Renal cortex interstitium (tissue), 11 donors: ENCODE measurements at regions not wholly inside any gene's neighbourhood (a gene's known extent, or its start where the extent isn't known, plus 50 kb on each side); places are given as distances from the start of the nearest gene placed in this dataset.
"Not testable (repeated sequence)": the region's sequence is repeated elsewhere in the genome, so short reads cannot be mapped to it uniquely, and the experiment has no call there.

Experiments
- DNase-seq, 11 donors: peaks; one replicate each; pipeline ENCODE4 v3.0.0-alpha.2; 2013; ENCODE audit warnings: low read depth in 9 of 11, low spot score in 4 of 11; ENCODE audit errors: extremely low read depth in 1 of 11

DNA sequence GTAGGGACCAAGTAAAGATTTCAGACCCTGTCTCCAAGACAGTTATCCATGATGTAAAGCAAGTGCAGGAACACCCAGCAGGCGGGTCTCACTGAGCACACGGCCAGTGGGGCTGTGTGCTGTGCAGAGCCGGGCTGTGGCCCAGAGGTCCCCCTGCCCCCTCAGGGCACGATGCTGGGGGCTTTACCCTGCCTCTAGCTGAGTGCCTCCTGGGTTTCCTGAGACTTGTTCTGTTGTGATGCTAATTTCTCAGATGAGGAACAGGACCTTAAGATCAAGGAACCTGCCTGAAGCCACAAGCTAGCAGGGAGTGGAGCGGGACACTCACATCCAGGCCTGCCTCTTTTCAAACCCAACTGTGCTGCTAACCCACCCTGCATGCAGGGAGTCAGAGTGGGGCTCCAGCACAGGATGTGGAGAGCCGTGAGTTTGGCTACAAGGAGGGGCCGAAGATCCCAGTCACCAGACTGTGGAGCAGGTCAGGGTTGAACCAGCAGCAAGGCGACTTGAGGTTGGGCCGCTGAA, 76.1 kb upstream of the LYZL2 start:
- no peak for DNase-seq

DNA sequence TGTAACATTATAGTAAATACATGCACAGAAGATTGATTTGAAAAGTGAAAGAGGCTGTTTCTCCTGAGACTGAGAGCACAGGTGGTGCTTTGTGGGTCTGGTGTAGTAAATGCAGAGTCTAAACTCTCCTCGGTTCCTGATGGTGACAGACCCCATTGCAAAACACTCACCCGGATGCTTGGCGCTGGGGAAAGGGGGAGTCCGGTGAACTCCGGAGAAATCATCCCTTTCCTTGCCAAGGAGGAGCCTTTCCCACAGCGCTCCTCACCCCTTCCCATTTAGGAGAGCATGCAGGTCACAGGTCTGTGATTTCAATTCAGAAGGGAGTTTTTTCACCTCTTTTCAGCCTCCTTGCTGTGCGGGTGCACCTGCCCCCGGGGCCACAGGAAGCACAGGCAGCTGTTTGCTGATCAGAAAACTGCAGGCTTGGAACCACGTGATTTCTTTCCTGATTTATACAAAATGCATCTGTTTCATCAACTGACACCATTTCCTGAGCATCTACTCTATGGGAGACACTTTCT, 75.6 kb upstream of the LYZL2 start:
- DNase-seq, result no peak

DNA sequence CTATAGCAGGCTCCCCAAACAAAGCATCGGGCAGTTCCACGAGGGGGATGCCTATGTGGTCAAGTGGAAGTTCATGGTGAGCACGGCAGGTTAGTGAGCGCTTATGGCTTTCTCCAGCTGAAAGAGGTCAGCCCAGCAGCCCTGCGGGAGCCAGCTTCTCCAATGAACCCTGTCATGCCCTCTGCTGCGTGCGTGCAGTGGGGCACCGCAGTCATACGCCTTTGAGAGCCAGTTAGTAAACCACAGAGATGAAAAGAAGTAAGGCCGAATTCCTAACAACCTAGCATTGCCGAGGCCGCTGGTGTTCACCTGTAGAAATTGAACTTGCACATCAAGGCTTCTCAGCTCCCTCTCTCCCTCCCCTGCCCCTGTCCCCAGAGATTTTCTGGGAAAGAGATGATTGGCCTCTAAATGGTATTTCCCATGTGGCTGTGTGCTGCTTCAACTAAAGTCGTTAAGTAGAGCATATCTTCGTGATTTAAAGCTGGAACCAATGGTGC, 75.1 kb upstream of the LYZL2 start:
- not testable (repeated sequence) for DNase-seq

DNA sequence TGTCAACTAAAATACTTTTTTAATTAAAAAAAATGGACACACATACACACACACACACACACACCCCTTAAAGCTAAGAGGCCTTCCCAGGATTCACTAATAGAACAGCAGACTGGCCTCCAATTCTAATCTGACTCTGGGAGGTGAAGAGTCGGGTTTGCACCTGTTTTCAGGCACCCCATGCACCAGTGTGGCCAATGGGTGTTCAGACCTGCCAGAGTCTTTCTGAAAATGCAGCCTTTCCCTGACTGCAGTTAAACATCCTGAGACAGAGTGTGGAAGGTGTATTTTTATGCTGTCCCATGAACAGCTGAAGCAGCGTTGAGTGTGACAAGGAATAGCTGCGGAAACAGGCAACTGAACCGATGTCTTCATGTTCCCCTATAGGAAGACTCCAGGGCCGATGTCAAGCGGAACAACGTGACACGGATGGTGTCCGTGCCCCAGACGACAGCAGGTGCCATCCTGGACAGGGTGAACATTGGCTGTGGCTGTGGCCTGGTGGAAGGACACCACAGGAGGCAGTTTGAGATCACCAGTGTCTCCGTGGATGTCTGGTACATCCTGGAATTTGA, 74.6 kb upstream of the LYZL2 start:
- DNase-seq, result no peak

DNA sequence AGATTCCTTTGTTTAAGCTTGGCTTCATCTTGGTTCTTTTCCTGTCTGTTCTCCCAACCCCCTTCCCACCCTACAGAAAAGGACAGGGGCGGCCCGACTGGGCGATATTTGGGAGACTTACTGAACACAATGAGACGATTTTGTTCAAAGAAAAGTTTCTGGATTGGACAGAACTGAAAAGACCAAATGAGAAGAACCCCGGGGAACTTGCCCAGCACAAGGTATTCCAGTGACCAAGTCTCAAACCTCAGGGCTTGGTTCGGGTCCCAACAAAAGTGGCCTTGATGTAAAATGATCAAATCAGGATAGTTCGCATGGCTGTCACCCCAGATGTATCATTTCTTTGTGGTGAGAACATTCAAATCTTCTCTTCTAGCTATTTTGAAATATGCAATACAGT, 73.9 kb upstream of the LYZL2 start:
- not testable (repeated sequence) for DNase-seq

DNA sequence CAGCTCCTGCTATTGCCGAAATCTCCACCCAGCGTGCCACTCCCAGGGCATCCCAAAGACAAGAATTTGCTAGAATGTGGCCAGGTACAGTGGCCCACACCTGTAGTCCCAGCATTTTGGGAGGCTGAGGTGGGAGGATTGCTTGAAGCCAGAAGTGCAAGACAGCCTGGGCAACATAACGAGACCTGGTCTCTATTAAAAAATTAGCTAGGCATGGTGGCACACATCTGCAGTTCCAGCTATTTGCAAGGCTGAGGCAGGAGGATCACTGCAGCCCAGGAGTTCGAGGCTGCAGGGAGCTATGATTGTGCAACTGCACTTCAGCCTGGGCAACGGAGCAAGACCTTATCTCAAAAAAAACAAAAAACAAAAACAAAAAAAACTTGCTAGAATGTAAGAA, 73.3 kb upstream of the LYZL2 start:
- DNase-seq, result no peak

DNA sequence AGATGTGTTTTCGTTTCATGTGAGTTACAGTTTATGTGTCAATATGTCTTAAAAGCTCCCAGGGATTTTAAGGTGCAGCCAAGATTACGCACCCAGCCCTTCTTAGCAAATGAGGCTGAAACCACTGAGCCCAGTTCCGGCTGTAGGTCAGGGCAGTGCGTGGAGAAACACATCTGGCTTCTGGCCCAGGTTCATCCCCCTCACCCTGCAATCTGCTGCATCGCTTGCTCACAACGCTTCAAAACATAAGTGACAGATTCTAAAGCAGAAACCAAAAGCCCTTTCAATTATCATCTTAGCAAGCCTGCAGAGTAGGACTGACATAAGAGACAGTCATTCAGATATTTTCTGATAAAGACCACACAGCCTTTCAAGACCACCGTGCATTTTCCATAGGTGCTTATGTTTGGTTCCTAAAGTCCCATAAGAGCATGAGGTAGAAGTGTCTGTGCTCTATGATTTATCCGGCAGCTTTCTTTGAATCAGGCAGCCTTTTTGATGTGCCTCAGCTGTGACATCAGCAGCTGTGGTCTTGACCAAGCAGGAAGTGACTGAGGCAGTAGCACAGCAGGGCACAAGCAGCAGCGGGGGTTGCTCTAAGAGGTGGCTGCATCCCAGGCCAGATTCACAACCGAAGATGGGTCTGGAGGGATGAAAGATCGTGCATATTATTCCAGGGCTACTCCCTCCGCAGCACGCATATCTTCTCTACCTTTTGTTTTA, 72.1 kb upstream of the LYZL2 start:
- no peak for DNase-seq

DNA sequence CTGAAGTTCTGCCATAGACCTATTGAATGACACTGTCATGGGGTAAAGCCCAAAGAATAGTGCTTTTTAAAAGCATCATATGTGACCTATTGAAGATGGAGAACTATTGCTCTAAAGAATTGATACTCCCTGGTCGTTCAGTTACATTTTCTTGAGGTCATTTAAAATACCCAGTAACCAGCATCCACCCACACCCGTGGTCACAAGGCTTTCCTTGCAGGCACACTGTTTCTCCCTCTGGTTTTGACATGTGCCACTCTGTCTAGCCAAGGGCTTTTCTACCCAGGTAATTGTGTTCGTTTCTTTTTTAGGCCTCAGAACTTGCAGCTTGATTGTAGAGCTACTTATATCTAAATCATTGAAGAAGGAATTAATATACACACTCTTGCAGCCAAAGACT, 68.3 kb upstream of the LYZL2 start:
- DNase-seq, result no peak

DNA sequence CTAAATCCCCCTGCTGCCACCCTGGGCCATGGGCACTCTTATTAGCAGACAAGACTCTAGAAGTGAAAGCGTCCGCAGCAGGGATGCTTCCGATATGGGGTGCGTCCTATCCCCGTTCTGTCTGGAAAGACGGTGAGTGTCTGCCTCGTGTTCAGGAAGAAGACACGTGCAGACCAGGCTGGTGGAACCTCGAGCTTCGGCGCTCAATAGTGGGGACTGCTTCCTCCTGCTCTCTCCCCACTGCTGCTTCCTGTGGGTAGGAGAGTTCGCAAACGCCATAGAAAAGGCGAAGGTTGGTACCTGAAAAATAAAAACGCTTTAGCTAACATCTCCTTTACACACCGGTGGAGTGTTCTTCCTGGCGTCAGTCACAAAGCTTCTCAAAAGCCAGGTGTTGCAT, 67.7 kb upstream of the LYZL2 start:
- not testable (repeated sequence) for DNase-seq

DNA sequence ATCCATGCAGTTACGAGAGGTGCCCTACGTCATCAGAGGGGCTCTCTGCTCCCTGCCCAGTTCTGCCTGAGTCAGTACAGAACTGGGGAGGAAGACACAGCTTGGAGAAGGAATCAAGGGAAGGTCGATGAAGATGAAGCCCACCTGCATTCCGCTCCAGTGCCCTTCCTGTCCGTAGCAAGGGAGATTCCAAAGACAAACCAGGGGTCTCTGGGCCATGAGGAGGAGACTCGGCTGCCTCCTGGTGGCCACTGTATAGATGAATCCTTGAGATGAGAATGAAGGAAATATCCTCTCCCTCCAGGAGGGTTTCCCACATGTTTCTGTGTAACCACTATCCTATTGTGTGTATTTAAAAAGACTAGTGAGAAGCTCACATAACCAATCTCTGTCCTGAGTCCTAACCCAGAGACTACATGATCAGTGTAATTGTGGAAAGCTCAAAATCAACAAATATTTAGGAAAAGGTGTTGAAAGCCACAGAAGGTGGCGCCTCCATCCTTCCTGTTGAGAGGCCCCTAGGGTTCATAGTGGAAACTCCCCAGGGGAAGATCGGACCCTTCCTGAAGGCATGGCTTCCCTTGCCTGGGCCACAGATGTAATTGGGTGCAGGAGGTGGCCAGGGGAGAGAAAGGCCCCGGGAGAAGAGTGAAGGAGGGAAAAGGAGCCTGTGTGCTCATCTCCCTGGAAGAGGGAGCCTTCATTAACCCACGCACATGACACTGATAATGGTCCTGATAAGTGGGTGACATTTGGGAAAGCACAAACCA, 67.0 kb upstream of the LYZL2 start:
- not testable (repeated sequence) for DNase-seq

DNA sequence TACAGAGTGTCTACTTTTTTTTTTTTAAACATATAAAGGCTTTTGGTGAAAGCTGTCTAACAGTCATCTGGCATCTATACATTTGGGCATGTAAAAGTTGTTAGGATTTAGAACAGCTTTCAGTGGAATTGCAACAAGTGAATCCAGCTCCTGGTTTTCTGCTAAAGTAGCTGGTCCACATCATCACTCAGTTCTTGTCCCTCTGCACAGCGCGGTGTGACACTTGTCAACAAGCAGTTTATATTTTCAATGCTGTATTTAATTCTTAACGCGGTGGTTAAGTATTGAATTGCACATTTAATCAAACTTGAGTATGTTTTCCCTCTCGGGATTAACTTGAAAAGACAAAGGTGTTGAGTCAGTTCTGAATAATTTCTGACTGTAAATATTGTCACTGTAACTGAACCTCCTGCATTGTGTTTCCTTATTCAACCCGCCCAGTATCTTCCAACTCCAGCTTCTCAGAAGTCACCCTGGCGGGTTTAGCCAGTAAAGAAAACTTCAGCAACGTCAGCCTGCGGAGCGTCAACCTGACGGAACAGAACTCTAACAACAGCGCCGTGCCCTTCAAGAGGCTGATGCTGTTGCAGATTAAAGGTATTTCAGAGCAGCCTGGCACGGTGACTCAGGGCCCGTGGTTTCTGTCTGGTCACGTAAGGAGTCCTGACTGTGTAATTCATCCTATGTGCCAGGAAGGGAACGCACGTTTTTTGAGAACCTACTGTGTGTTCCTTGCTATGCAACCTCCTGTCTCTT, 66.1 kb upstream of the LYZL2 start:
- DNase-seq, result not testable (repeated sequence)

DNA sequence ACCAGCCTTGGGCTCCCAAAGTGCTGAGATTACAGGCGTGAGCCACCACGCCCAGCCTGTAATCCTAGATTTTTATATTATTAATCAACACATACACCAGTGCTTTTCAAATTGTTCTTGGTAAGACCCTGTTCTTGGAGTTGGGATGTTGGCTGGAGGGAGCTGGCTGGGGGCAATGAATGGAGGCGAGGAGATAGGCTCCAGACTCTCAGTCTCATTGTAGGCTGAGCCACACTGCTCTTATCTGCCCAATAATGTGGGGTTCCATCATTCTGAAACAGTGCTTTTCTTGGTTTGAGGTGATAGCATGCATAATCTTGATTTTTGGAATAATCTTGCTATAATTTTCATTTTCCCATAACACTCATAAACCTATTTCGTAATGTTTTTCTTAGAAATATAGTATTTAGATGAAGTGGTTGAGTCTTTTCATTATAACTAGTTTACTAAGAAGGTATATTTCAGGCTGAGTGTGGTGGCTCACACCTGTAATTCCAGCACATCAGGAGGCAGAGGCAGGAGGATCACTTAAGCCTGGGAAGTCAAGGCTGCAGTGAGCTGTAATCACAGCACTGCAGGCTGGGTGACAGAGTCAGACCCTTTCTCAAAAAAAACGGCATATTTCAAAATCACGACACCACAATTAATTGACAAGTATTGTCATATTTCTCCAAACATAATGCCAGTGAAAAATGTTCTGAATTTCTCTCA, 65.1 kb upstream of the LYZL2 start:
- DNase-seq, result no peak

DNA sequence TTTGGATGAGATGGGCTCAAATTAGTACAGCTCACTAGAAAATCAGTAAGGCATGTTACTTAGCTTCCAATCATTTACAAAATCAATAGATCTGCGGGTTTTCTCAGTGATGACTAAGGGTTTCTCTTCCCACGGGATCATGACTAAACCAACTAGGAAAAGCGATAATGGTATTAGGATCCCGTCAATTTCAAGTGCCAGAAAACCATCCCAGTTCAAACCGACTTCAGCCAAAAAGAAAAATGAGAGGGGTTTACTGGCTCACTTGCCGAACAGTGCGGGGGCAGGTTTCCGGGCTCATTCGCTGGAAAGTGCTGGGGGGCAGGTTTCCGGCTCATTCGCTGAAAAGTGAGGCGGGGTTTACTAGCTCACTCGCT, 62.1 kb upstream of the LYZL2 start:
- DNase-seq, result no peak

DNA sequence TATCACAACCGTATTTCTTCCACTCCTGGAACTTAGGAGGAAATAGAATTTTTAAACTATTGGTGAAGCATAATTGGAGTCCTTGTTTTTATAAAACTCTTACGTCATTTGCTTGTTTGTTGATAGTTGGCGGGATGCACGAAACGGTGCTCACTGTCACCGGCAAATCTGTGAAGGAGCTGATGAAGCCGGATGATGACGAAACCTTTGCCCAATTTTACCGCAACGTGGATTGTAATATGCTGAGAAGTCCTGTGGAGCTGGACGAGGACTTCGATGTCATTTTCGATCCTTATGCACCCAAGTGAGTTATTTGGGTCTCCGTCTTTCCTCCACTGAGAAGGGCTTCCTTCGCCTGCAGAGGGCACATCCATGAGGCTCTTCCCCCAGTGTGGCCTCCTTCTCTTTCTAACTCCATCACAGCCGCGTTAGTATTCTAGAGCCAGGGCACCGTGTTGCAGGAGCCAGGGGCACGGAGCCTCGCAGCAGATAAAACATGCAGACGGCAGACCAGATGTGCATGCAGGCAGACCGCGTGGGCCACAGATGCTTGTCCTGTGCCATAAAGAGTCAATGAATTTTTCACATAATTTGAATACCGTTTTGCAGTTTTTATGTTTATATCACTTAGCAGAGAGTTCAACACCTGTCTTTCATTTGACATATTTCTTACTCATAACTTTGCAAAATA, 61.5 kb upstream of the LYZL2 start:
- not testable (repeated sequence) for DNase-seq

DNA sequence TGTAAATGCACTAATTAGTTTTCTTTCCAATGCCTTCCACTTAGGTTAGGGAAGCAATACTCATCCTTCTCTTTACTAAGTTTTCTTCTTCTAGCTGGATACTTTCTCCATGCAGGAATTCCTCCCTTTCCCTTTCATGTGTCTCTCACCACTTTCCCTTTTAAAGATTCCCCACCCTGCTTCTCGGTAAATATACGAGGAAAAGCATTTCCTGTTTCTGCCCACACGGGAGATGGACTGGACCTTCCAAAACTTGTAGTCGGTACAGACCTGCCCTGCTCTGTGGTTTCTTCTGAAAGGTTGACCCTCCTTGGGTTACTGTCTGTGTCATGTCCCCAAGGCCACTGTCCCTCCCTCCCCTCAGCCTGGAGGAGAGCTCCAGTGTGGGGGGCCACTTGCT, 58.9 kb upstream of the LYZL2 start:
- DNase-seq, result no peak

DNA sequence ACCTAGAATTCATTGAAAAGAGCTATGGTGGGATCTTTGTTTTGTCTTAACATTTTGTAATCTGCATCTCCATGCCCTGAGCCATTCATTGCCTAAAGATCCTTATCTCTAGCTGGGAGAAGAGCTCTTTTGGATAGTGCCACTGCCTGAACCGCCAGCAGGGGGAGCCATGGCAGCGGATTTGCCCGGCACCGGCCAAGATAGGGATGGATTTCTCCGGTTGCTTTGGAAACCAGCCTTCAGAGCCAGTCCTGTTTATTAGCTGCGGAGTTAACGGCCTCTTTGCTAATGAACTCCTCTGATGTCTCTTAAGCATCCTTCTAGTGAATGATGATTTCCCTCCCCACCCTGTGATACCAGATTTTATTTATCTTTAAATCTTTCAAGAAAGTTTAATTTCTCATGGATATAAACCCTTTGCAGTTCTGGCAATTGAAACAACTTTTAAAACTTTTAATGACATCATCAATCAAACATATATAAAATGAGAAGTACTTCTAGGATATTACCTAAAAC, 58.2 kb upstream of the LYZL2 start:
- peak; percentile 35 to 74 (median 65) for DNase-seq

DNA sequence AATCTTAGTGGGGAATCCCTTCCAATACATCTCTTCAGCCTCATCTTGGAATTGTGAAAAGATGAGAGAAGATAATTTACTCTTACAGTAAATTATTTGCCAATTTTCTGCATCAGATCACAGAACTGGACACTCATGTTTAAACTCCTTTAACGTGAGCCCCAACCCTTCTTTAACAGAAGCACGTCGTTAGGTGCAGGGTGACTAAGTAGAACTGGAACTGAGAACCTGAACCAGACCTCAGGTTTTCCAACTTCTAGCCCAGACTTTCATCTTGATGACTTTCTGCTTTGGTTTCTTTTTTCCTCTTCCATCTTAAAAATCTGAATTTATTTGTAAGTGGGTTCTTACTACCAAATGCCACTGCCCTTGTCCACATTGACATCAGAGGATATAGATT, 57.2 kb upstream of the LYZL2 start:
- DNase-seq, result no peak

DNA sequence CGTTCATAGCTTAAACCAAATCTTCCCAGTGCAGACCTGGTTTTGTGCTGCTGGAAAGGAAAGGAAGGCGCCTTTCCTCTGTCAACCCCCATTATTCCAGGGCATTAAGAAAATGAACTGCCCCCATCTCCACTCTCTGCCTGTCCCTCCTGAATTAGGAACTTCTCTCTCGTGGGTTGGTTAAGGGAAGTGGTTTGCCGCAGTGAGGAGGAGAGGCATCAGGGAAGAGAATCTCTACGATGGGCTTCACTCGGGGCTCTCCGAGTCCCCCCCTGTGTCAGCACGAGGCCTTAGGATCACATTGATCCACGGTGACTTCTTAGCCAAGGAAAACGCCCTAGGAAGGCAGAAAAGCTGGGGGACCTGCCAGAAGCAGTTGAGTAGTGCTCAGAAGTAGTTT, 53.9 kb upstream of the LYZL2 start:
- DNase-seq, result no peak
